Astrocyte of the spinal cord (primary cell): ENCODE measurements at regions not wholly inside any gene's neighbourhood (a gene's known extent, or its start where the extent isn't known, plus 50 kb on each side); places are given as distances from the start of the nearest gene placed in this dataset.

Experiments used
- DNase-seq: peaks from one replicate; pipeline ENCODE4 v3.0.0; 2011; ENCODE audit warnings: low read depth, low spot score
- H3K4me3 ChIP-seq: 2 replicates; pipeline ENCODE4 v1.5.1; 2011; ENCODE audit warnings: low read depth, mild to moderate bottlenecking, low read length, moderate library complexity
- in situ Hi-C: cut with HindIII; loops from 2 replicates; pipeline ENCODE4 v1.10.0; 2017; ENCODE audit warnings: low sequenced_read_pairs
- TF ChIP-seq, protein P1 (sequence below): IDR thresholded peaks from 2 replicates; pipeline ENCODE4 v1.5.1; 2012; ENCODE audit warnings: low read depth, mild to moderate bottlenecking, low read length, inconsistent platforms

DNA sequence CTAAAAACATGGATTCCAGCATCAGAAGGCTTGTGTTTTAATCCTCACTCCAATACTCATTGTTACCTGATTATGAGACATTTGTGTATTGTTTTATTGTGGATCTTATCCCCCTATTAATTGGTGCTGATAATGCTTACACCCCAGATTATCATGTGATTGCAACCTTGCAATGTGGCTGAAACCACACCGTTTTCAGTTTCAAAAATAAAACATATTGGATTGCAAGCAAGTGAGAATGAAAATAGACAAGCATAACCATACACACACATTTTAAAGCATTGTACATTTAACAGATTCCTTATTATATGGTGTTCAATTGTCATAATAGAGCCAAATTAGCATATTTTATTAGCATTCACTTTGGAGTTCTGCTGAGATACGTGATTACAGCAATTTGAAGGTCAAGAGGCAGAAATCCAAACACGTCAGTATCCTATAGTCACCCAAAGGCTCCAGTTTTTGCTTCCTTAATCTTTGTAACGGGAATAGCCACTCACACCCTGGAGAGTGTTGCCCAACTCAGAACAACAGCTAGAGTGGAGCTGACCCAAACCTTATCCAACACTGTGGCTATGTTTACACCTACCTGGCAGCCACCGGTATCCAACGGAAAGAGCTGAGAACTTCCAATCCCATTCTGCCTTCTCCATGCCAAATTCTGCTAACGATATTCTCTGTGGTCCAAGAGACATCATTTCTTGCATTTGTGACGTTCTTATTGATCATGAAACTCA, 317.1 kb upstream of the KLF6 start:
- no peak for DNase-seq
- in situ Hi-C loops: no loop called here
- TF ChIP-seq, protein P1, sequence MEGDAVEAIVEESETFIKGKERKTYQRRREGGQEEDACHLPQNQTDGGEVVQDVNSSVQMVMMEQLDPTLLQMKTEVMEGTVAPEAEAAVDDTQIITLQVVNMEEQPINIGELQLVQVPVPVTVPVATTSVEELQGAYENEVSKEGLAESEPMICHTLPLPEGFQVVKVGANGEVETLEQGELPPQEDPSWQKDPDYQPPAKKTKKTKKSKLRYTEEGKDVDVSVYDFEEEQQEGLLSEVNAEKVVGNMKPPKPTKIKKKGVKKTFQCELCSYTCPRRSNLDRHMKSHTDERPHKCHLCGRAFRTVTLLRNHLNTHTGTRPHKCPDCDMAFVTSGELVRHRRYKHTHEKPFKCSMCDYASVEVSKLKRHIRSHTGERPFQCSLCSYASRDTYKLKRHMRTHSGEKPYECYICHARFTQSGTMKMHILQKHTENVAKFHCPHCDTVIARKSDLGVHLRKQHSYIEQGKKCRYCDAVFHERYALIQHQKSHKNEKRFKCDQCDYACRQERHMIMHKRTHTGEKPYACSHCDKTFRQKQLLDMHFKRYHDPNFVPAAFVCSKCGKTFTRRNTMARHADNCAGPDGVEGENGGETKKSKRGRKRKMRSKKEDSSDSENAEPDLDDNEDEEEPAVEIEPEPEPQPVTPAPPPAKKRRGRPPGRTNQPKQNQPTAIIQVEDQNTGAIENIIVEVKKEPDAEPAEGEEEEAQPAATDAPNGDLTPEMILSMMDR: no peak
- no peak overlapping the region for H3K4me3 ChIP-seq

DNA sequence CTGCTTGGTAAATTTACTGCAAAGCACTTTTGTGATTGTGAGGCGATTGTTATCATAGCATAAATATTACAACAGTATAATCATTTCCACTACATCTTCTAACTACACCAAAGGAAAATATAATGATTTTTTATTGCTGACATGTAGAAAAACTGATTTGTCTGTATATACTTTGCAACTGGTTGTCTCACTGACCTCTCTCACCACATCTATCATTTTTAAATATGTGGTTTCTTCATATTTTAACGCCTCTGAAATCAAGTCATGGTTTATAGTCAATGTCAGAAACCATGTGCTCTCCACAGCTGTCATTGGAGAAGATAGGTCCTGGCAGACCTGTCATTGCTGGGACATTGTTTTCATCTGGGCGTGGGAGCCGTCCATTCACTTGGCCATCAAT, 315.4 kb upstream of the KLF6 start:
- H3K4me3 ChIP-seq: no peak overlapping the region
- no peak for DNase-seq
- in situ Hi-C loops: no loop called here
- TF ChIP-seq, protein P1: no peak

DNA sequence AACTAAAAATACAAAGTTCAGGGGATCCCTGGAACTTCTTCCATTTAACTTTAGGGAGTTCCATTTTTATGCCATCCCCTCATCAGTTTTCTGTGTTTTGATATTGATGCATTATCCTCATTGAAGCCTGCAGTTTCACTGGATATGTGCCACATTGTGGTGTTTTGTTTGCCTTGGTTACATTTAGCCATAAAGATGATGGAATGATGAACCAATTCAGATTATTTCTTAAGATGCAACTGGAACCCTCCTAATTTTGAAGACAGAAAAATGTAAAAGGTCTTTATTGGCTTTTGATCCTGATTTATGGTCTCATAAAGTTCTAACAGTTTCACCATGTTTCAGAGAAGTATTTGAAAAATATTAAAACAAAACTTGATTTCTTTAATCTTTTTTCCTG, 314.2 kb upstream of the KLF6 start:
- TF ChIP-seq, protein P1: no peak
- in situ Hi-C loops: no loop called here
- H3K4me3 ChIP-seq: no peak overlapping the region
- DNase-seq: no peak

DNA sequence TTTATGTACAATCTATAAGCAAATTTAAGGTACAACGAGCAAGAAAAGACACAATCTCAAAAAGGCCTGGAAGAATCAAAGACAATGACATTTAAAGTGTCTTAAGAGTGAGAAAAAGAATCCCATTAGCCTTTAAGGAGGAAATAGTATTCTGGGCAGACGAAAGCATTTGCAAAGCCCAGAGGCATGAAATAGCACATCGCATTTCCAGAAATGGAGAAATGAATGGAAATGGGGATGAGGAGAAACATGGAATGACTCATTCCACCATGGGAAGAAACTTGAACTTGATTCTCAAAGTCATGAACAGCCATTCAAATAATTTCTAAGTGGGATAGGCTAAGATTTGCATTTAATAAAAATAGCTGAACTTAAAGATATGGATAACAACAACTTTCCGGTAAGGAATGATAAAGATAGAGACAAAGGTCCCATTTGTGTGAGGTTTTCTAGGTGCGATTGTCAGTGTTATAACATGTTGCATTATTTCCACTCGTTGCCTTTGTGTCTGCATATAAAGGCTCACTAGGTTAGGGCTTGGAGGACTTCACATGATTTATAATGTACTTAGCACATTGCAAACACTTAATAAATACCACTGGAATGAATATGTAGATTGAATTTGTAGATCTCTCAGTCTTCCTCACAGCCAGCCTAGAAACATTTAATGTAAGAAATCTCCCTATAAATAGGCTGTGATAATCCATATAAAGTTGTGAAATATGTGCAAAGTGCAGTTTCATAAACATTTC, 310.3 kb upstream of the KLF6 start:
- DNase-seq: no peak
- no peak overlapping the region for H3K4me3 ChIP-seq
- TF ChIP-seq, protein P1: no peak
- in situ Hi-C loops: no loop called here

DNA sequence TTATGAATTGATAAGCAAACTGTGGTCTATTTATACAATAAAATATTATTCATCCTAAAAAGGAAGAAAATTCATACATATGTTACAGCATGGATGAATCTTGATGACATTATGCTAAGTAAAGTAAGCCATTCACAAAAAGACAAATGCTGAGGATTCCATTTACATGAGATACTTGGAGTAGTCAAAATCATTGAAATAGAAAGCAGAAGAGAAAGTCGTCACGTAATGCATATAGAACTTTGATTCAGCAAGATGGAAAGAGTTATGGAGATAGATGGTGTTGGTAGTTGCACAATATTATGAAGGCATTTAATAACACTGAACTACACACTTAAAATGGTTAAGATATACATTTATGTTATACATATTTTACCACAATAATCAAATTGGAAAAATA, 309.7 kb upstream of the KLF6 start:
- no peak overlapping the region for H3K4me3 ChIP-seq
- in situ Hi-C loops: no loop called here
- DNase-seq: no peak
- TF ChIP-seq, protein P1: no peak

DNA sequence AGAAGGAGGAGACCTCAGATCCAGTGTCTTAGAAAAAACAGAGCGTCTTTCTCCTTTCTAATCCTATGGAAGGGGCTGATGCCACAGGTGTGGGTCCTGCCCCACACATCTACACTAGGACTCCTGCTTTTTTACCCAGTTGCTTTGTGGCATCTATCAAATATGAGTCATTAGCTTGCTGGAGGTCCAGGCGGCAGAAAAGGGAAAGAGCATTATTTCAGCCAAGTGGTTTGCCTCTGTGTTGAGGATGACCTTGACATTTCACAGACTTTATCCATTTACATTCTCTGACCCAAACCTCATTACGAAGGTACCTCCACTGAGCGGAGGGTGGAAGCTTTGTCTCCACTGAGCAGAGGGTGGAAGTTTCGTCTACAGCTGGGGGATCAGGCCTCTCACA, 308.4 kb upstream of the KLF6 start:
- no peak for DNase-seq

More for the DNA sequence above, 308.4 kb upstream of the KLF6 start:
- TF ChIP-seq, protein P1: no peak
- H3K4me3 ChIP-seq: no peak overlapping the region
- in situ Hi-C loops: no loop called here
